ENCODE measurements at regions not wholly inside any gene's neighbourhood (a gene's known extent, or its start where the extent isn't known, plus 50 kb on each side); places are given as distances from the start of the nearest gene placed in this dataset.
"Not testable (repeated sequence)": the region's sequence is repeated elsewhere in the genome, so short reads cannot be mapped to it uniquely, and the experiment has no call there.

DNA sequence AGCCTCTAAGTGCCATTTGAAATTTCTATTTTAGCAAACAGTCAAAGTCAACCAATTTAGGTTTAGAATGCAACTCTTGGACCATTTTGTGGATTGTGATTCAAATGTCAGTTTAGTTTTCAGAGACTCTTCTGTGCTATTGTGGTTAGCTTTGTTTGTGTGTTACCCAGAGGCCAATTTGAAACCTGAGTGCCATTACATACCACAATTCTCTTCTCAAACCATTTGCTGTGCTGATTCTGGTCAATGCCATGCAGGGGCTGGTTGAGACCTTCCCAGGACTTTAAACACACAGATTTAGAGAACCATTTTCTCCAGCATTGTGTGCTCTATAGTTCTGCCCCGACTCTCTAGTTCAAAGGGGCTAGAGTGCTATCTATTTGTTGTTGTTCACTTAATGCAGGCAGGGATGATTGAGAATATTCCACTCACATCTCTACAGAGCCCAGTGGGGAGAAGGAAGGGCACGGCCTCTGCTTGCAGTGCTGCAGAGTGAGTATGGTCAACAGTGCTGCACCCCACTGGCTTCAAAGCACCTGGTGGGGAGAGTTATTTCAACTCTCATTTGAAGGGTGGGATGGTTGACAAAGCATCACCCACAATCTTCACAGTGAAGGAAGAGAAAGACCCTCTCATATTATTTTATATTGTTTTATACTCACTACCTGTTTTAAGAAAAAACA, 738.2 kb downstream of the COL12A1 start:
- DNase-seq = no peak

DNA sequence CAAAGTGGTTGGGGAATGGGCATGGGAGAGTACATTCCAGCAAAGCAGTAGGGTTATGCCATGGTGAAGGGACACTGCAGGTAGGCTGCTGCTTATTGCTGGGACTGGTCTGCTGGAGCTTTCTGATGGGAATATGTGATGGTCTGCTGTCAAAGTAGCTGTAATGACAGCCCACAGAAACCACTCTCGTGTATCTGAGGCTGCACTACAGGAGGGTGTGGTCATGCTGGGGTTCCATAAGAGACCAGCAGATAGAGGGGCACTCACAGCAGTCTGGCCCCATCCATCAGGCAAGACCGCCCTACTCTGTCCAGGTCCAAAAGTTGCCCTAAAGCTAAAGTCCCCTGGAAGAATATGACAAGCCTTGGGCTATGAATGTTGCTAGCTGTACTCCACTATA, 739.3 kb downstream of the COL12A1 start:
- DNase-seq = no peak

DNA sequence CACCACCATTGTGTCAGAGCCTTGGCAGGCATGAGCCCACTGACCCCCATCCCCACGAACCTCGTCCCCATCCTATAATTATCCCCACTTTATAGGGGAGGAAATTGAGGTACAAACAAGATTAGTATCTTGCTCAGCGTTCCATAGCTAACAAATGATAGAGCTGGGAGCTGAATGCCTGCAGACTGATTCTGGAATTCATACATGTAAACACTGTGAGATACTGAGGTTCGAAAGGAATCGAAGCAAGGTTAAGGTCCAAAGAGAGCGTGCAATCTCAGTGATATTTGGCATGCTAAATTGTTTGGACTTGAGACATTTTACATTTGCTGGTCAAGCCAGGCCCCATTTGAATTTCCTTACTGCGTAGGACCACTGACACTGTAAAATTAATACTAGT, 746.6 kb downstream of the COL12A1 start:
- DNase-seq = no peak

DNA sequence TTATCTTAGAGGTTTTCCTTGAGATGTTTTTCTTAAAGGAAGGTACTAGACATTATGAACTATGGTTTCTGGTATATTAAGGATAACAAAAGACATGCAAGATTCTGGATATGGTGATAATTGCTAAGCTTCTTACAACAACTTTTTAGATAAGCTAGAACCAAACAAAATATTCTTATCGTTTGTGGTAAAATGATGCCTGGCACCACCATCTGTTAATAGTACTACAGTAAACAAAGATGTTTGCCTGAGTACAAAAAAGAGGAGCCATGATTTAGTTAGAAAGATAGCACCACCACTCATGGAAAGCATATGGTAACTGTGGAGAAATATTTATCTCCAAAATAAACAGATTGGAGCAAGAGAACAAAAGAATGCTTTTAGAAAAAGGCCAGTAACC, 747.3 kb downstream of the COL12A1 start:
- no peak for DNase-seq

DNA sequence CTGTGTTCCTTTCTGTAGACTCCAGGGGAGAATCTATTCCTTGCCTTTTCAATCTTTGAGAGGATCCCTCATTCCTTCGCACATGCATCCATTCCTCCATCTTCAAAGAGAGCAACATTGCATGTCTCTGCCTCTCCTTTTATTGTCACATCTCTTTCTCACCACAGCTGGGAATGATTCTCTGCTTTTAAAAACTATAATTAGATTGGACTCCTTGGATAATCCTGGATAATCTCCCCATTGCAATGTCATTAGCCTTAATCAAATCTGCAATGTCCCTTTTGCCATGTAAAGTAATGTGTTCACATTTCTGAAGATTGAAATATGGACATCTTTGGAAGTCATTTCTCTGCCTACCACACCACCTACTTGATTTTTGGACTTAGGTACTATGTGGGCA, 750.1 kb downstream of the COL12A1 start:
- DNase-seq = no peak

DNA sequence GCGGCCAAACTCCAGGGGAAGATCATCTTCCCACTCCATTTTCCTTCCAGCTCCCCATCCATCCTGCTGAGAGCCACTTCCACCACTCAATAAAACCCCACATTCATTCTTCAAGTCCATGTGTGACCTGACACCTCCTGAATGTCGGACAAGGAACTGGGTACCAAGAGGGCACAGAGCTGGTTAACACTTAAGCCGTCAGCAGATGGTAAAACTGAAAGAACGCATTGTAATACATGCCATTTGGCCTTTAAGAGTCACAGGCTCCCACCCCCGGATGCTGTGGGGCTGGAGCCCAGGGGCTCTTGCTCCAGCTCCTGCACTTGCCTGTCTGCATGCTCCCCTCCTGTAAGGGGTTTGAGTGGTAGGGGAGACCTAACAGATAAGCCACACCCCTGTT, 753.9 kb downstream of the COL12A1 start:
- DNase-seq = no peak

DNA sequence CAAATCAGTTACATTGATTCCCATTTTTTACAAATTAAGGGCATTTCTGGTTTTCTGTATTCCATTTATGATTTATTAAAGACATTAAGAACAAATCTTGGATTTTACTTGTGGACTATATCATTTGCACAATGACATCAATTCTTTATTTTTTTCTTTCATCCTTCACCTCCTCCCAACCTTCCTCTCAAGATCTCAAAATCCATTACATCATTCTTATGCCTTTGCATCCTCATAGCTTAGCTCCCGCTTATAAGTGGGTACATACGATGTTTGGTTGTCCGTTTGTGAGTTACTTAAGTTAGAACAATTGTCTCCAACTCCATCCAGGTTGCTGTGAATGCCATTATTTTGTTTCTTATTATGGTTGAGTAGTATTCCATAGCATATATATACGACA, 752.8 kb downstream of the CD109 start:
- DNase-seq = no peak

DNA sequence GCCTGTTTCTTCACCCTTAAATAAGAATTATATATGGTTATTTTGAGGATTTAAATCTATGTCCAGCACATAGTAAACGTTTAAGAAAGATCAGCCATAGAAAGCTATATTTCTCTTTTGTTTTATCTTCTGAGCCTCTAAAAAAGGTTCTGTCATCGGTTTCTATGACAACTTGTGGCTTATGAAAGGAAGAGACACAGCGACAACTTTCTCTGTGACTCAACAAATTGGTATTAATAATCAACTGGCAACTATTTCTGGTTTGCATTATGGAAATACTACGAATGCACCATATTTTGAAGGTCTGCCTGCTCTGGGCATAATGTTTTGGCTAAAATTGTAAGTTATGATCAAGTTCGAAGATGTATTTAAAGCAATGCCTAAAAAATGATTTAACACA, 751.0 kb downstream of the CD109 start:
- no peak for DNase-seq

DNA sequence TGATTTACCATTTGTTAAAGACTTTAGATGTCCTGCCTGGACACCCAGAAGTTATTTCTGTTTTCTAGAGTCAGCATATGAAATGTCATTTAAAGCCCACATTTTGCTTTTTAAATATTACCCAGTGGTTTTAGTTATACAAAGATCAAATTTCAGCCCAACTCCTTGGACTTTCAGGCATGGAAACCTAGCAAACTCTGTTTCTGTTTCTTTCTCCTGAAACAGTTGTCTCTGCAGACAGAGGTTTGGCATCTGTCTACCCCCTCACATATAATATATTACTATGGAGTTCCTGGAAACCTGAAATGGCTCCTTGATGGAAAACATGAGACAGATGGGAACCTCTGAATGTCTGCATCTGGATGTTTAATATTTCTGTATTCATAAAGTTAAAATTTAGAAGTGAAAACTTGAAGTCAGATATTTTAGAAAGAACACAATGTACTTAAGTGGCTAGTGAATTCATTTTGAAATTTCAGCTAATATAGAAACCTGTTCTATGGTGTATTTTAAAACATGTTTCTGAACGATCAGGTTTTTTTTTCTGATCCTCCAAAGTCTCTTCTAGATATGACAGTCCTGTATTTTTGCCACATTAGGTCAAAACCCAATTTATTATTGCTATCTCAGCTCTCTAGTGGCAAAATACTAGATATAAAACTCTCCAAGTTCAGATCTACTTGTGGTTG, 743.3 kb downstream of the CD109 start:
- DNase-seq = no peak

DNA sequence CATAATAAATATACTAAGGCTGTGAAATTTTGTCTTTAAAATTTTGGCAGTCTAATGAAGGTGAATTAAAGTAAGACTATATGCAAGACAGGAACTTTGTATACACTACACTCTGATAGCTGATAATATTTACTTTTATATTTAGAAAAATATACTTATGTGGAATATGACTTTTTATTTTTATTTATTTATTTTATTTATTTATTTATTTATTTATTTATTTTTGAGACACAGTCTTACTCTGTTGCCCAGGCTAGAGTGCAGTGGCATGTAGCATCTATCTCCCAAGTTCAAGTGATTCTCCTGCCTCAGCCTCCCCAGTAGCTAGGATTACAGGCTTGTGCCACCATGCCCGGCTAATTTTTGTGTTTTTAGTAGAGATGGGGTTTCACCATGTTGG, 742.4 kb downstream of the CD109 start:
- DNase-seq = not testable (repeated sequence)

DNA sequence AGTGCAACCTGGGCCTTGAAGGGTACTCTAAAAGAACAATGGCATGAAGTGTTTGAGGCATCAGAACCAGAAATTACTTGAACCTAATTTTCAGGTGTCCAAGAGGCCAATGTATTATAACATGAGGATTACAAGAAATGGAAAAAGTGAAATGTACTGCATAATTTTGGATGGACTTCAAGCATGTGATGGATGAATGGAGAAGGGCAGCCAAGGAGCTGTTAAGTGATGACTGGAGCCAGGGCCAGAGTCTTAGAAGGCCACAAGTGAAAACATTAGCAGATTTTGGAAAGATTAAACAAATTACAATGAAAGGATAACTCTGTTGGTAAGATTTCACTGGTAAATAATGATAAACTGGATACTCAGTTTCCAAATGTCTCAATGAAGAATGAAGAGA, 738.2 kb downstream of the CD109 start:
- no peak for DNase-seq

DNA sequence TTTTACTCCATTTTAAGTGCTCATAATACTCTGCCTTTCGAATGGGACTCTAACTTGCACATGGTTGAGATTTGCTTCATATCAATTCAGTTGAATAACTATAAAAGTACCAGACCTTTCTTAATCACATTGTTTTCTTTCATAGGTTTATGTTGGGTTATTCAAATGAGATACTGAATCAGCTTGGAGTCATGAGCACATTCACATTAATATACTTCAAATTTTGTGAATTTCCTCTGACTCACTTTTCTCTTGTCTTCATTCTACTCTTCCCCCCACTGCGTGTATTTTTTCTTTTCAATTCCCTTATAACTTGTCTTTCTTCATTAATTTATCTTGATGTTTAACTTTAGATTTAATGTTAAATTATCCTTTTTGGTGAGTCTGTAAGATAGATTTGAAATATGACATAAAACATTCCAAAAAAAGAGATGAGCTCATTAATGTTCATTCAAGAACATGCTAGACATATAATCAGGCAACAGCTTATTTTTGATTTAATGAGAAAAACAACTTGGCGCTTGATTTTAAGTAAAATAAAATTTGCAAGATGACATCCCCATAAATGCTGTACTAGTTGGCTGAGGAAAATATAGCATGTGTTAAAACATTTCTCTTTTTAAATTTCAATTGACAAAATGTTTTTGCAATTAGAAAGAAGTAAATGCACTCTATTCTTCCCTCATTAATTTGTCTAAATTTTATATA, 736.0 kb downstream of the CD109 start:
- DNase-seq = no peak

DNA sequence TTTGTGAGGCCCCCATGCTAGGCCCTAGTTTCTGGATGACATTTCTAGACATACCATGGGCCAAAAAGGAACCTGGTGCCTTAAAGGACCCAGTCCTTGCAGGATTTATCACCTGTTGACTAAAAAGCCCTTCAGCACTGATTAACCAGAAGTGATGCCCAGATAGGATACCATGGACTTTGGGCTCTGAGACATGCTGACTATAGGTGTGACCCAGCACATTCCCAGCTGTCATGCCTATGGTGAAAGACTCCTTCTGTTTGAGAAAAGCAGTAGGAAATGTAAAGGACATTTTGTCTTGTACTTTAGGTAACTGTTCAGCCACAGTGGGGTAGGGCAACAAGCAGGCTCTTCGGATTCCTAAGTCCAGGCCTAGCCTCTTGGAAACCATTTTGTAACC, 724.2 kb downstream of the CD109 start:
- no peak for DNase-seq

DNA sequence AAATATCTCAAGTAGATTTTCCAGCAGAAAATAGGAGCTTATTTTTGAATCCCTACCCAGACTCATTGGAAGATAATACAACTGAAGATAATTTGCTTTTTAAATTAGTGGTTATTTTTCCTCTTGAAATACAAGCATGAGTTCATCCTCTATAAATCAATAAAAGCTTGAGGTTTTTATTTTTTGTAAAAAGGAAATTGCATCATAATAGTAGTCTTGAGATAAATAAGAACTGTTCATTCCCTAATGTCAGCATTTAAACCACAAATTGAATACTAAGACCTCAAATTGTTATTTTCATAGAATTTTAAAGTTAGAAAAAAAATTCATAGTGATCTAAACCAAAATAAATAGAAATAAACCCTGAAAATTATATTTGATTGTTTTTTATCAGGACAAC, 719.1 kb downstream of the CD109 start:
- DNase-seq = no peak

DNA sequence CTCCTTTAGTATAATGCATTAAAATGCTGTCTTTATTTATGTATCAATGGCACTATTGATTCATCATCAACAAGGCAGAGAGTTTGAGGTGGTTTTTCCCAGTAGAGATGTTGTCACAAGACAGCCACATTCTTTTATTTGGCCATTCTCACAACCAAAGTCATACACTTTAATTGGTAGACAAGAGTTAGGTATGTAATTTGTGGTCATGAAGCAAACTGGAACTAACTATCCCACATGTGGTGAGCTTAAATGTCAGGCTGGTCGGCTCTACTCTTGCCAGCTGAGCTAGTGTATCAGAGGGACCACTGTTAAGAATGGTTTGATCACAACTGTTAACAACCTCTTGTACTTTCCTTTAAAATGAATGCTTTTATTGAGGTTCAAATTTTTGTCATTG, 714.6 kb downstream of the CD109 start:
- DNase-seq = no peak

DNA sequence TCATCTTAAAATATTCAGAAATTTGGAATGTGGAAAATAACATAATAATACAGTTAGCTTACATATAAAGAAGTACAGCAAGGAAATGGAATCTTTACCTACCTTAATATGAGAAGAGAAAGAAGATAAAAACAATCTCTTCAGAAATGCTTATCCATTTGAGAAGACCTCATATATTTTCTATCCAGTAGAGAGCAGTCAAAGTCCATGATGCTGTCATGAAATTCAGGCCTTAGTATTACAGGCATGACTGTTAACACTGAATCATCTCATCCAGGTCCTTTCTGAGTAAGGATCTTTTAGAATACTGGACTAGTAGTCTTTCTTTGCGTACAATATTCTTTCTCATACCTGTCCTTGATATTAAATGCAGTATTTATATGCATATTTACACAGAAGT, 713.4 kb downstream of the CD109 start:
- no peak for DNase-seq

DNA sequence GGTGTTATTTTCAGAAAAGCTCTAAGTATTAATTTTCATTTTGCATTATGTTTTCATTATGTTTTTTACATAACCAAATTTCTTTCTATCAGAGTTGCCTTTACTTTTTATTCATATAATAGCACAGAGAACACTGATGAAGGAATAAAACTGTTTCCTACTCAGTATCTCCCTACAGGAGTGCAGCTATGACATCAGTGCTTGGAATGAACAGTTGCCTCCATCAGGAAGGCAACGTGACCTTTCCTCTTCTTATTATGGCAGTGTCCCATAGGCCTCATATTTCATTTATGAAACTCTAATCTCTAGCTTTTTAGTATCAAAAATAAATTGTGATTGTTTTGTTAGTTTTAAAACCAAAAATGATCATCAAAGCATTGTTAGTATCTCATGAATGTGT, 712.8 kb downstream of the CD109 start:
- DNase-seq = no peak

DNA sequence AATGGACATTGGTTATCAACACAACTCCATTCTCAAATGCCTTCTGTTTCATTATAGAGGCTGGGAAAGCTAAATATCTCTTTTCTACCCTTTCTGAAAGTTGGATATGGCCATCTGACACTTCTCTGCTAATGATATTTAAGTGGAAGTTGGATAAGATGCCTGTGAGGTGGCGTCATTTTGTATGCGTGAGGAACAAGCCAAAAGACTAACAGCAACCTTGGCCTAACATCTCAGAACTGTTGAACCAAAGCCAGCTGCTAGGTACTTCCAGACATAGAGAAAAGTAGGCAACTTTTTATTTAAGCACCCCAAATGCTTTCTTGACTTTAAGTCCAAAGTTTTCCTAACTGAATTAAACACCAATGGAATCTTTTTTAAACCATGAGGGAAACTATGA, 708.4 kb downstream of the CD109 start:
- DNase-seq = no peak

DNA sequence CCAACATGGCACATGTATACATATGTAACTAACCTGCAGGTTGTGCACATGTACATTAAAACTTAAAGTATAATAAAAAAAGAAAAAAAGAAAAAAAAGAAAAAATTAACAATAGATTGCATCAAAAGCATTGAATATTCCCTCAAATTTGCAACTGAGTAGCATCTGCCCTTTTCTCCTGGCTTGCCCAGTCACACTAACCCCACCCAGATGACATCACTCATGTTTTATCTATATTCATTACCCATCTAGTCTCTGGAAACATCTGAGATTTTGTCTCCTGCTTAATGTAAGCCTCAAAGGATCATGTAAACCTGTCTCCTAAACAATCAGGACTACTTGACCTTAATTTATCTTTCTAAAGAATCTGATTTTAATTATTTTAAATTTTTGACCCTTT, 706.8 kb downstream of the CD109 start:
- no peak for DNase-seq

DNA sequence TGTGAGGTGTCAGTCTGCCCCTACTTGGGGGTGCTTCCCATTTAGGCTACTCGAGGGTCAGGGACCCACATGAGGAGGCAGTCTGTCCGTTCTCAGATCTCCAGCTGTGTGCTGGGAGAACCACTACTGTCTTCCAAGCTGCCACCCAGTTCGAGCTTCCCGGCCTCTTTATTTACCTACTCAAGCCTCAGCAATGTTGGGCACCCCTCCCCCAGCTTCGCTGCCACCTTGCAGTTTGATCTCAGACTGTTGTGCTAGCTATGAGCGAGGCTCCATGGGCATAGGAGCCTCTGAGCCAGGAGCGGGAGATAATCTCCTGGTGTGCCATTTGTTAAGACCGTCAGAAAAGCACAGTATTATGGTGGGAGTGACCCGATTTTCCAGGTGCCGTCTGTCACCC, 682.4 kb downstream of the CD109 start:
- DNase-seq = not testable (repeated sequence)

DNA sequence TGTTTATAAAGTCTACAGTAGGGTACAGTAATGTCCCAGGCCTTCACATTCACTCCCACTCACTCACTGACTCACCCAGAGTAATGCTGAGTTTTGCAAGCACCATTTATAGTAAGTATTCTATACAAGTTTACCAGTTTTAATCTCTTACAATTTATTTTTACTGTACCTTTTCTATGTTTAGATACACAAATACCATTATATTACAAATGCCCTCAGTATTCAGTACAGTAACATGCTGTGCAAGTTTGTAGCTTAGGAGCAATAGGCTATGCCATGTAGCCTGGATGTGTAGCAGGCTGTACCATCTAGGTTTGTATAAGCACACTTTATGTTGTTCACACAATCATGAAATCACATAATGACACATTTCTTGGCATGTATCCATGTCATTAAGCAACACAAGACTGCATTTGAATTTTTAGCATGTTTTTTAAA, 673.6 kb downstream of the CD109 start:
- DNase-seq = no peak

DNA sequence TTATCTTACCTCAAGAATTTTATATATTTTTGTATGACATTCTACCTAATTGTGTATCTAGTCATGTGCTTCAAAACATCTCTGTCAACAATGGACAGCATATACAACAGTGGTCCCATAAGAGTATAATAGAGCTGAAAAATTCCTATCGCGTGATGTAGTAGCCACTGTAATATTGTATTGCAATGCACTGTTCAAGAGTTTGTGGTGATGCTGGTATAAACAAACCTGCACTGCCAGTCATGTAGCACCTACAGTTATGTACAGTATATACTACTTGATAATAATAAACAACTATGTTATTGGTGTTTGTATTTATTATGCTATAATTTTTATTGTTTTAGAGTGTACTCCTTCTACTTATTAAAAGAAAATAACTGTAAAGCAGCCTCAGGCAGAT, 672.7 kb downstream of the CD109 start:
- no peak for DNase-seq

DNA sequence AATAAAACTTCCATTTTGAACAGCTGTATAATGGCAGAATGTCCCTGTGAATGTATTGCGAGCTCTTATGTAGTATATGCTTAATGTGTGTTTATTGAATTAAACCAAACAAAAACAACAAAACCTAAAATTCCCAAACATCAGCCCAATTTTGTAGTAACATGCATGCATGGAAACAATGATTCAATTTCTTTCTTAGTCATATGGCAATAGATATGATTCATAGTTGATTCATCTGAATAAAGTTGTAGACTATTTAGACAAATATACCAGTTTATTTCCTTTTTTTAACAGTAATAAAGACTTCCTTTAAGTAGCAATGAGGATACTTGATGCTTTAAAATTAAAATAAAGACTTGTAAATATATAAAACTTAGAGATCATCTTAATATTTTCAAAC, 670.6 kb downstream of the CD109 start:
- DNase-seq = no peak

DNA sequence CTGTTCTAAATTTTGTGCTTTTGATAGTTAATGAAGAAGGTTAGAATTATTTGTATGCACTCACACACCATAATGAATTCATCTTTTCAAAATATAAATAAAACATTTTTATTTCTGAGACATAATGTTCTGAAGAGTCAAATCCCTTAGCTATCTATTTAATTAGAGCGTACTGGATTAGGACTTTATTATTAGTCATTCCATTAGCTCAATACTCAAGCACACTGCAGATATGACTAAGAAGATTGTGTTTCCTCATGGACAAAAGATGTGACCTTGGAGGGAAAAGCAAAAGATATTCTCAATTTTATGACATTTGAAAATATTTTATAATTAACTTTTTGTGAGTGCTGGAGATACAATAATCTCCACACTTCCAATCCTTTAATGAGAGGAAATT, 666.4 kb downstream of the CD109 start:
- DNase-seq = no peak
